H9 (cell line): ENCODE measurements at regions not wholly inside any gene's neighbourhood (a gene's known extent, or its start where the extent isn't known, plus 50 kb on each side); places are given as distances from the start of the nearest gene placed in this dataset.

Experiments
- DNase-seq: peaks from one replicate; pipeline ENCODE4 v3.0.0-alpha.2; 2017
- H2AFZ ChIP-seq: one replicate; pipeline ENCODE4 v1.6.1; 2013; ENCODE audit warnings: mild to moderate bottlenecking, low read length, control low read depth, moderate library complexity
- H2AK5ac ChIP-seq: 2 replicates; pipeline ENCODE4 v1.6.1; 2013; ENCODE audit warnings: low read length, control low read depth, mixed read lengths; ENCODE audit not compliant: insufficient read length
- H2BK120ac ChIP-seq: one replicate; pipeline ENCODE4 v1.6.1; 2013; ENCODE audit warnings: low read depth, mild to moderate bottlenecking, low read length, control low read depth, inconsistent platforms; ENCODE audit not compliant: poor library complexity, severe bottlenecking
- H2BK12ac ChIP-seq: 2 replicates; pipeline ENCODE4 v1.6.1; 2013; ENCODE audit warnings: low read length, control low read depth, mixed read lengths, low read depth; ENCODE audit not compliant: insufficient read length
- H2BK15ac ChIP-seq: 2 replicates; pipeline ENCODE4 v1.6.1; 2013; ENCODE audit warnings: low read depth, low read length, control low read depth
- H2BK20ac ChIP-seq: one replicate; pipeline ENCODE4 v1.6.1; 2013; ENCODE audit warnings: low read depth, mild to moderate bottlenecking, low read length, control low read depth, inconsistent platforms; ENCODE audit not compliant: poor library complexity, severe bottlenecking
- H2BK5ac ChIP-seq: 2 replicates; pipeline ENCODE4 v1.6.1; 2013; ENCODE audit warnings: low read length, control low read depth, mixed read lengths; ENCODE audit not compliant: insufficient read length
- H3K14ac ChIP-seq: 2 replicates; pipeline ENCODE4 v1.6.1; 2013; ENCODE audit warnings: low read length, control low read depth; ENCODE audit not compliant: insufficient read depth
- H3K18ac ChIP-seq: 2 replicates; pipeline ENCODE4 v1.6.1; 2013; ENCODE audit warnings: low read depth, mild to moderate bottlenecking, mixed read lengths, low read length, control low read depth; ENCODE audit not compliant: insufficient read length
- H3K23ac ChIP-seq: 2 replicates; pipeline ENCODE4 v1.6.1; 2013; ENCODE audit warnings: low read length, control low read depth, mixed read lengths, low read depth; ENCODE audit not compliant: insufficient read length
- H3K23me2 ChIP-seq: 2 replicates; pipeline ENCODE4 v1.6.1; 2013; ENCODE audit warnings: low read depth, mild to moderate bottlenecking, mixed read lengths, low read length, control low read depth; ENCODE audit not compliant: insufficient read length, poor library complexity, severe bottlenecking
- H3K27ac ChIP-seq: 2 replicates; pipeline ENCODE4 v1.5.1; 2013; ENCODE audit warnings: low read length, control low read depth, mixed read lengths, low read depth; ENCODE audit not compliant: insufficient read length
- H3K27me3 ChIP-seq: 2 replicates; pipeline ENCODE4 v1.6.1; 2013; ENCODE audit warnings: low read length, control low read depth, inconsistent platforms; ENCODE audit not compliant: insufficient read depth
- H3K4ac ChIP-seq: 2 replicates; pipeline ENCODE4 v1.6.1; 2013; ENCODE audit warnings: low read depth, mild to moderate bottlenecking, control low read depth, inconsistent platforms, low read length, moderate library complexity
- H3K4me1 ChIP-seq: 2 replicates; pipeline ENCODE4 v1.6.1; 2013; ENCODE audit warnings: low read length, control low read depth, inconsistent platforms; ENCODE audit not compliant: insufficient read depth
- H3K4me2 ChIP-seq: 2 replicates; pipeline ENCODE4 v1.6.1; 2013; ENCODE audit warnings: low read length, control low read depth, mixed read lengths; ENCODE audit not compliant: insufficient read length, insufficient read depth
- H3K56ac ChIP-seq: 2 replicates; pipeline ENCODE4 v1.6.1; 2013; ENCODE audit warnings: low read depth, mild to moderate bottlenecking, mixed read lengths, low read length, control low read depth; ENCODE audit not compliant: insufficient read length
- H3K79me1 ChIP-seq: 2 replicates; pipeline ENCODE4 v1.6.1; 2013; ENCODE audit warnings: low read depth, mild to moderate bottlenecking, moderate library complexity, low read length, control low read depth, inconsistent platforms; ENCODE audit not compliant: insufficient read depth, poor library complexity, severe bottlenecking
- H3K79me2 ChIP-seq: 2 replicates; pipeline ENCODE4 v1.6.1; 2013; ENCODE audit warnings: low read length, control low read depth, inconsistent platforms; ENCODE audit not compliant: insufficient read depth
- H3K9ac ChIP-seq: 2 replicates; pipeline ENCODE4 v1.6.1; 2013; ENCODE audit warnings: low read length, control low read depth, mixed read lengths; ENCODE audit not compliant: insufficient read length; ENCODE audit errors: extremely low read depth
- H3K9me3 ChIP-seq: one replicate; pipeline ENCODE4 v1.6.1; 2013; ENCODE audit warnings: low read depth, low read length, inconsistent platforms; ENCODE audit not compliant: control insufficient read depth
- H3T11ph ChIP-seq: one replicate; pipeline ENCODE4 v1.6.1; 2013; ENCODE audit warnings: mild to moderate bottlenecking, low read length, control low read depth, inconsistent platforms
- H4K20me1 ChIP-seq: one replicate; pipeline ENCODE4 v1.6.1; 2013; ENCODE audit not compliant: control insufficient read depth, insufficient read length, insufficient read depth
- H4K5ac ChIP-seq: 2 replicates; pipeline ENCODE4 v1.6.1; 2013; ENCODE audit warnings: low read depth, mild to moderate bottlenecking, mixed read lengths, low read length, control low read depth; ENCODE audit not compliant: insufficient read length
- H4K8ac ChIP-seq: replicated peaks from 2 replicates; pipeline ENCODE4 v1.6.1; 2013; ENCODE audit warnings: low read length, control low read depth, mixed read lengths, low read depth; ENCODE audit not compliant: insufficient read length
- H4K91ac ChIP-seq: 2 replicates; pipeline ENCODE4 v1.6.1; 2013; ENCODE audit warnings: low read depth, mild to moderate bottlenecking, moderate library complexity, mixed read lengths, low read length, control low read depth; ENCODE audit not compliant: insufficient read length
- H3K27ac Mint-ChIP-seq, 3 experiments: 2 replicates in 2 of 3; 3 replicates in 1 of 3; pipeline ENCODE4 v1.8.0; 2020 to 2021; ENCODE audit warnings: mixed read lengths in 3 of 3, mild to moderate bottlenecking in 1 of 3, moderate library complexity in 1 of 3
- H3K27me3 Mint-ChIP-seq: 2 replicates; pipeline ENCODE4 v1.8.0; 2021; ENCODE audit warnings: low read depth, mild to moderate bottlenecking, moderate library complexity, mixed read lengths
- H3K36me3 Mint-ChIP-seq, 3 experiments: 2 replicates in 2 of 3; 3 replicates in 1 of 3; pipeline ENCODE4 v1.8.0; 2020 to 2021; ENCODE audit warnings: low read depth in 3 of 3, mixed read lengths in 3 of 3; ENCODE audit not compliant: insufficient read depth in 1 of 3
- H3K4me1 Mint-ChIP-seq, 2 experiments: 2 replicates each; pipeline ENCODE4 v1.8.0; 2020; ENCODE audit warnings: mixed read lengths in 2 of 2
- H3K4me3 Mint-ChIP-seq, 2 experiments: 2 replicates in 1 of 2; 3 replicates in 1 of 2; pipeline ENCODE4 v1.8.0; 2020 to 2021; ENCODE audit warnings: mild to moderate bottlenecking in 2 of 2, mixed read lengths in 2 of 2, moderate library complexity in 1 of 2
- H3K9me3 Mint-ChIP-seq, 2 experiments: 2 replicates in 1 of 2; 3 replicates in 1 of 2; pipeline ENCODE4 v1.8.0; 2020; ENCODE audit warnings: mild to moderate bottlenecking in 2 of 2, mixed read lengths in 2 of 2, moderate library complexity in 1 of 2
- WGBS: extraction: QIAGEN DNeasy Blood & Tissue Kit; methylation state at CpG from one replicate; pipeline ENCODE4 v1.1.7; 2013; ENCODE audit warnings: missing lambda C conversion rate, low lambda C conversion rate, mixed read lengths; ENCODE audit not compliant: insufficient read length; ENCODE audit errors: extremely low coverage; 5-methylcytosine and 5-hydroxymethylcytosine counted together
- TF ChIP-seq, protein P1 (sequence below): fragments of 200-600 bp; sonication (generic); conservative IDR thresholded peaks from 3 replicates; pipeline ENCODE4 v1.8.0; 2021; ENCODE audit warnings: antibody characterized with exemption, mild to moderate bottlenecking

DNA sequence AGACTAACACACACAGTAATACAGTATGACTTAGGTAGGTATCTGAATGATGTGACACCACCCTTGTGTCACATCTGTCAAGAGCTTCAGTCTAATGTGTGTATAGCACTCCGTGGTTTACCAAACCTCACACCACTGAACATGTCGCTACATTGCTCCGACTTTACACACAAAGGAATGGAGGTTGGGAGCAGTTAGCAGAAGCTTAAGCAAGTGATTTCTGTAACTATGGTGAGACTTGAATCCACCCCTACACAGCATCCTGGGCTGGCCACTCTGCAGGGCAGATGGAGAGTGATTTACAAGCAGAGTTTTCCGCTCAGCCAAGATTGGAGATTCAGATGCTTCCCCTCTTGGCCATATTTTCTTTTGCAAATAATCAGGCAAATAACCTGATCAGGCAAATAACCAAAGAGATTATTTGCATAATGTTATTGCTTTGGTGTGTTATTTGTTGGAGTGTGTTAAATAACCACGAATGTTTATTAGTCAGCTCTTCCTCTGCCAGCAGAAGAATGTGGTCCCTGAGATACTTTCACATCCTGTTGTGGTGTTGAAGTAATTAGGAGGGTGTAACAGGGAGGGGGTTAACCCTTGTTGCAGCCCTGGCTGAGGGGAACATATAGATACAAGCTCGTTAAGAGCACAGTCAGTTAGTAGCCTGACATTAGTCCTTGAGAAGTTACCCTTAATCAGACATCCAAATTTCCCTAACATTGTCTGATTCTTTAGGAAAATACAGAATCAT lies 92.8 kb downstream of the SNX18 start:
- no CpG with 5 or more reads among the region's 6 CpGs for WGBS
- Mint-ChIP-seq H3K27me3 (peaks cover 4% of the 10 kb centered on the region), H3K9me3 (peaks cover 0 to 4% of the 10 kb centered on the region in 2 experiments; a peak in 2 of 5 replicates), H3K4me3 (no peak overlapping the region), H3K27ac (no peak overlapping the region), H3K36me3 (peaks cover 0 to 1% (median 0%) of the 10 kb centered on the region in 3 experiments; a peak in 1 of 7 replicates), H3K4me1 (no peaks in the 10 kb centered on the region)
- Histone ChIP-seq H3K4me1 (no peaks in the 10 kb centered on the region), H3K9me3 (no peaks in the 10 kb centered on the region), H2BK12ac (no peak overlapping the region), H3K79me2 (no peaks in the 10 kb centered on the region), H3T11ph (no peak overlapping the region), H3K14ac (no peak overlapping the region), H4K8ac (no peak overlapping the region), H3K18ac (no peak overlapping the region), H3K27ac (no peak overlapping the region), H3K27me3 (no peaks in the 10 kb centered on the region), H2BK5ac (no peak overlapping the region), H3K9ac (no peak overlapping the region), H2BK120ac (no peak overlapping the region), H3K23me2 (no peaks in the 10 kb centered on the region), H3K4ac (no peak overlapping the region), H4K5ac (no peak overlapping the region), H4K91ac (no peak overlapping the region), H3K56ac (no peak overlapping the region), H2AFZ (no peak overlapping the region), H3K23ac (no peak overlapping the region), H4K20me1 (no peaks in the 10 kb centered on the region), H3K79me1 (no peaks in the 10 kb centered on the region), H2BK15ac (no peak overlapping the region), H2AK5ac (no peak overlapping the region), H3K4me2 (no peak overlapping the region), H2BK20ac (no peak overlapping the region)
- TF ChIP-seq, protein P1, sequence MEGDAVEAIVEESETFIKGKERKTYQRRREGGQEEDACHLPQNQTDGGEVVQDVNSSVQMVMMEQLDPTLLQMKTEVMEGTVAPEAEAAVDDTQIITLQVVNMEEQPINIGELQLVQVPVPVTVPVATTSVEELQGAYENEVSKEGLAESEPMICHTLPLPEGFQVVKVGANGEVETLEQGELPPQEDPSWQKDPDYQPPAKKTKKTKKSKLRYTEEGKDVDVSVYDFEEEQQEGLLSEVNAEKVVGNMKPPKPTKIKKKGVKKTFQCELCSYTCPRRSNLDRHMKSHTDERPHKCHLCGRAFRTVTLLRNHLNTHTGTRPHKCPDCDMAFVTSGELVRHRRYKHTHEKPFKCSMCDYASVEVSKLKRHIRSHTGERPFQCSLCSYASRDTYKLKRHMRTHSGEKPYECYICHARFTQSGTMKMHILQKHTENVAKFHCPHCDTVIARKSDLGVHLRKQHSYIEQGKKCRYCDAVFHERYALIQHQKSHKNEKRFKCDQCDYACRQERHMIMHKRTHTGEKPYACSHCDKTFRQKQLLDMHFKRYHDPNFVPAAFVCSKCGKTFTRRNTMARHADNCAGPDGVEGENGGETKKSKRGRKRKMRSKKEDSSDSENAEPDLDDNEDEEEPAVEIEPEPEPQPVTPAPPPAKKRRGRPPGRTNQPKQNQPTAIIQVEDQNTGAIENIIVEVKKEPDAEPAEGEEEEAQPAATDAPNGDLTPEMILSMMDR, result no peak
- DNase-seq, result no peak
